ENCODE measurements at regions not wholly inside any gene's neighbourhood (a gene's known extent, or its start where the extent isn't known, plus 50 kb on each side); places are given as distances from the start of the nearest gene placed in this dataset.

DNA sequence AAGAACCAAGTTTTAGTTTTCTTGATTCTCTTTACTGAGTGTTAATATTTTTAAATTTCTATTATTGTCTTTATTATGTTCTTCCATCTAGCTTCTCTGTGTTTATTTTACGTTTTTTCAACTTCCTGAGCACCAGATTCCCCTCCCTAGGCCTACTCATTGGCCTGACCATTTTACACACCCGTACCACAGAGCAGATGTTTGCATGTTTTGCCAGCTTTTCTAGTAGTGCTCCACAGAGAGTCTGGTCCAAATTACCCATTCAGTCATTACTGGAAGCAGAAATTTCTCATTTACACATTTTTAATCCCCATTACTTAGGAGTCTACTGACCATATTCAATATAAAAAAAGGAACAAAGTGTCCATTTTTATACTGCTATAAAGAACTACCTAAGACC, 66.9 kb downstream of the ING1 start:
- ChIA-PET CTCF (no interaction called here), POLR2A (ENCODE audit: unreplicated experiment) (no interaction called here)
- intact Hi-C loops (cut with micrococcal nuclease): no loop called here
- no peak for DNase-seq
- Histone ChIP-seq H3K4me1 (ENCODE audit: insufficient read depth, low read length) (no peaks in the 10 kb centered on the region), H3K79me2 (ENCODE audit: low read length) (no peaks in the 10 kb centered on the region), H4K20me1 (ENCODE audit: low read length) (no peaks in the 10 kb centered on the region), H3K4me2 (ENCODE audit: low read length) (no peak overlapping the region), H3K9ac (ENCODE audit: low read length) (no peak overlapping the region), H3K9me2 (replicated peaks; ENCODE audit: low read length) (no peaks in the 10 kb centered on the region), H3K27ac (ENCODE audit: low read length) (no peak overlapping the region), H3K36me3 (ENCODE audit: low read depth, low read length) (no peaks in the 10 kb centered on the region), H3K27me3 (ENCODE audit: low read length) (peaks cover 5% of the 10 kb centered on the region; the same call in 1 of the 2 replicates), H3F3A (ENCODE audit: low read length, unreplicated experiment) (no peaks in the 10 kb centered on the region), H2AFZ (ENCODE audit: low read length) (no peak overlapping the region), H3K4me3 (ENCODE audit: low read length) (no peak overlapping the region), H3K9me3 (ENCODE audit: low read length) (no peaks in the 10 kb centered on the region)
- no peak for ATAC-seq
- TF ChIP-seq EZH2phosphoT487 (IDR thresholded peaks at IDR 0.05; ENCODE audit: borderline replicate concordance, low read length) (no peak), EZH2 (IDR thresholded peaks at IDR 0.05; ENCODE audit: low read length, unreplicated experiment) (no peak)
- TF ChIP-seq, protein P1, sequence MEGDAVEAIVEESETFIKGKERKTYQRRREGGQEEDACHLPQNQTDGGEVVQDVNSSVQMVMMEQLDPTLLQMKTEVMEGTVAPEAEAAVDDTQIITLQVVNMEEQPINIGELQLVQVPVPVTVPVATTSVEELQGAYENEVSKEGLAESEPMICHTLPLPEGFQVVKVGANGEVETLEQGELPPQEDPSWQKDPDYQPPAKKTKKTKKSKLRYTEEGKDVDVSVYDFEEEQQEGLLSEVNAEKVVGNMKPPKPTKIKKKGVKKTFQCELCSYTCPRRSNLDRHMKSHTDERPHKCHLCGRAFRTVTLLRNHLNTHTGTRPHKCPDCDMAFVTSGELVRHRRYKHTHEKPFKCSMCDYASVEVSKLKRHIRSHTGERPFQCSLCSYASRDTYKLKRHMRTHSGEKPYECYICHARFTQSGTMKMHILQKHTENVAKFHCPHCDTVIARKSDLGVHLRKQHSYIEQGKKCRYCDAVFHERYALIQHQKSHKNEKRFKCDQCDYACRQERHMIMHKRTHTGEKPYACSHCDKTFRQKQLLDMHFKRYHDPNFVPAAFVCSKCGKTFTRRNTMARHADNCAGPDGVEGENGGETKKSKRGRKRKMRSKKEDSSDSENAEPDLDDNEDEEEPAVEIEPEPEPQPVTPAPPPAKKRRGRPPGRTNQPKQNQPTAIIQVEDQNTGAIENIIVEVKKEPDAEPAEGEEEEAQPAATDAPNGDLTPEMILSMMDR (conservative IDR thresholded peaks at IDR 0.05; ENCODE audit: low read depth, low read length): no peak
- BruUV-seq (replicated peaks): no TSS peak

DNA sequence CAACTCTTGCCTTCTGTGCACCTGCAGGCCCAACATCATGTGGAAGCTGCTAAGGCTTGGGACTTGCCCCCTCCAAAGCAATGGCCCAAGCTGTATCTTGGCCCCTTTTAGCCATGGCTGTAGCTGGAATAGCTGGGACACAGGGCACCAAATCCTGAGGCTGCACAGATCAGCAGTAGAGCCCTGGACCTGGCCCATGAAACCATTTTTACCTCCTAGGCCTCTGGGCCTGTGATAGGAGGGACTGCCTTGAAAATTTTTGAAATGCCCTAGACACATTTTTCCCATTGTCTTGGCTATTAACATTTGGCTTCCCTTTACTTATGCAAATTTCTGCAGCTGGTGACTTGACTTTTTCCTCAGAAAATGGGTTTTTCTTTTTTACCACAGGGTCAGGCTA, 68.7 kb downstream of the ING1 start:
- Histone ChIP-seq H3K9me3 (ENCODE audit: low read length) (no peaks in the 10 kb centered on the region), H2AFZ (ENCODE audit: low read length) (no peak overlapping the region), H3F3A (ENCODE audit: low read length, unreplicated experiment) (no peaks in the 10 kb centered on the region), H3K79me2 (ENCODE audit: low read length) (no peaks in the 10 kb centered on the region), H3K9me2 (replicated peaks; ENCODE audit: low read length) (no peaks in the 10 kb centered on the region), H3K27ac (ENCODE audit: low read length) (no peak overlapping the region), H3K4me2 (ENCODE audit: low read length) (no peak overlapping the region), H3K9ac (ENCODE audit: low read length) (no peak overlapping the region), H3K36me3 (ENCODE audit: low read depth, low read length) (no peaks in the 10 kb centered on the region), H4K20me1 (ENCODE audit: low read length) (no peaks in the 10 kb centered on the region), H3K27me3 (ENCODE audit: low read length) (peaks cover 5% of the 10 kb centered on the region; the same call in 1 of the 2 replicates), H3K4me1 (ENCODE audit: insufficient read depth, low read length) (no peaks in the 10 kb centered on the region), H3K4me3 (ENCODE audit: low read length) (no peak overlapping the region)
- ATAC-seq (no peak), DNase-seq (no peak)
- no peak for TF ChIP-seq EZH2 (IDR thresholded peaks at IDR 0.05; ENCODE audit: low read length, unreplicated experiment)
- TF ChIP-seq, protein P1 (conservative IDR thresholded peaks at IDR 0.05; ENCODE audit: low read depth, low read length): no peak
- no peak for TF ChIP-seq EZH2phosphoT487 (IDR thresholded peaks at IDR 0.05; ENCODE audit: borderline replicate concordance, low read length)
- intact Hi-C loops (cut with micrococcal nuclease): no loop called here
- ChIA-PET CTCF (no interaction called here), POLR2A (ENCODE audit: unreplicated experiment) (no interaction called here)
- BruUV-seq (replicated peaks): no TSS peak

DNA sequence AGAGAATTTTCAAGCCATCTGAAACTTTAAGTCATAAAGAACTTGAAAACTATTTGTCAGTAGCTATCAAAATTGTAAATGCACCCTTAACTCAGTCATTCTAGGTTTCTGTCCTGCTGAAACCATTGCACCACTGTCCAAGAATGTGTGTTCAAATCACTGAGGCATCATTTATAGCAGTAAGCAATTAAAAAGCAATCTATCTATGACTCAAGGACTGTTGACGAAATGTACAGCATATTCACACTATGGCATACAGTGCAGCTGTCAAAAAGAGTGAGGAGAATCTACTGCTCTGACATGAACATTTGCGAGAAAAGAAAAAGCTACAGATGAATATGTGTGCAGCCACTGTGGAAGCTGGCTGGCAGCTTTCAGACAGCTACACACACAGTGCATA, 71.2 kb downstream of the ING1 start:
- DNase-seq (no peak), ATAC-seq (no peak)
- no peaks in the 10 kb centered on the region for H3K36me3 ChIP-seq (ENCODE audit: low read depth, low read length)
- no peak overlapping the region for H3K27ac ChIP-seq (ENCODE audit: low read length)
- H4K20me1 ChIP-seq (ENCODE audit: low read length): no peaks in the 10 kb centered on the region
- H3K9me3 ChIP-seq (ENCODE audit: low read length): no peaks in the 10 kb centered on the region
- BruUV-seq (replicated peaks): no TSS peak
- no peak overlapping the region for H3K4me3 ChIP-seq (ENCODE audit: low read length)
- POLR2A ChIA-PET (ENCODE audit: unreplicated experiment): no interaction called here
- no peak overlapping the region for H3K4me2 ChIP-seq (ENCODE audit: low read length)
- no peaks in the 10 kb centered on the region for H3K4me1 ChIP-seq (ENCODE audit: insufficient read depth, low read length)
- intact Hi-C loops (cut with micrococcal nuclease): no loop called here
- peaks cover 5% of the 10 kb centered on the region; the same call in 1 of the 2 replicates for H3K27me3 ChIP-seq (ENCODE audit: low read length)
- H2AFZ ChIP-seq (ENCODE audit: low read length): no peak overlapping the region
- TF ChIP-seq EZH2phosphoT487 (IDR thresholded peaks at IDR 0.05; ENCODE audit: borderline replicate concordance, low read length) (no peak), EZH2 (IDR thresholded peaks at IDR 0.05; ENCODE audit: low read length, unreplicated experiment) (no peak)
- TF ChIP-seq, protein P1 (conservative IDR thresholded peaks at IDR 0.05; ENCODE audit: low read depth, low read length): no peak
- no peak overlapping the region for H3K9ac ChIP-seq (ENCODE audit: low read length)
- H3K79me2 ChIP-seq (ENCODE audit: low read length): no peaks in the 10 kb centered on the region
- H3F3A ChIP-seq (ENCODE audit: low read length, unreplicated experiment): no peaks in the 10 kb centered on the region
- no peaks in the 10 kb centered on the region for H3K9me2 ChIP-seq (replicated peaks; ENCODE audit: low read length)
- CTCF ChIA-PET: no interaction called here

Data from PC-3 (cell line).